NCI-H2081 (cell line): ENCODE measurements at regions not wholly inside any gene's neighbourhood (a gene's known extent, or its start where the extent isn't known, plus 50 kb on each side); places are given as distances from the start of the nearest gene placed in this dataset.

Source experiments
- DNase-seq, 2 experiments: peaks; one replicate each; lab custom pipeline; 2025; lab: John Stamatoyannopoulos, UW

- DNase-seq, result no peak
Measured at GRCh38 chr1:103248417-103249102, 140.2 kb upstream of the COL11A1 start.

DNA sequence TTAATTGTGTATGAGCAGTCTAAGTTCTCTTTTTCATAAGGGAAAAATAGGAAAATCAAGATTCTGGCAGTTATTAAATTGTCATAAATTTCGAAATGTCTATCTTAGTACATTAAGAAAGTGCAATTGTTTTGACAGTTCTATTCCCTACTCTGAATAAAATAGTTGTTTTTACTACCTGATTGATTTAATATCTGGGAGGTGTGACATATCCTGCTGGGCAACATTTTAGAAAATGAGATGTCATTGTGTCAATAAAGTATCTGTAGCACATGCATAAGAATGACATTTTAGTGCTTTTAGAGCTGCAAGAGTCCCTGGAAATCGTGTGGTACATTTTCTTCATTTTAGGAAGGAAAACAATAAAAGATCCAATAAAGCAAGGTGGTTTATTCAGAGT is 139.2 kb upstream of the COL11A1 start:
- DNase-seq, result no peak

DNA sequence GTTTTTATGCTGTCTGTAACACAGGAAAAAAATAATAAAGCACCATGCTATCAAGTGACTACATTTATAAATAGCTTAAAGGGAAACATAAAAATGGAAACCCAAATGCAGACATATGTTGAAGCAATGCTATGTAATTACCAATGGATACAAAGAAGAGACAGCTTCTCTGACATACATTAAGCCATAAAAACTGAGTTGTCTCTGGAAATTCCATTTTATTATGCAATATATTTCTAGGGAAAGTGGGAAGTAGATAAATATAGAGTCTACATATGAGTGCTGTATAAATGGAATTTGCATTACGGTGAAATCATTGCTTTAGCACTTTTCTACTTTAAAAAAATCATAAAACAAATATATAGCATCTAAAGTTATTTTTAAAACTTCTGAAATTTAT is 135.2 kb upstream of the COL11A1 start:
- DNase-seq, result no peak

- DNase-seq, result no peak
Measured at GRCh38 chr1:103239034-103239433, 130.7 kb upstream of the COL11A1 start.

DNA sequence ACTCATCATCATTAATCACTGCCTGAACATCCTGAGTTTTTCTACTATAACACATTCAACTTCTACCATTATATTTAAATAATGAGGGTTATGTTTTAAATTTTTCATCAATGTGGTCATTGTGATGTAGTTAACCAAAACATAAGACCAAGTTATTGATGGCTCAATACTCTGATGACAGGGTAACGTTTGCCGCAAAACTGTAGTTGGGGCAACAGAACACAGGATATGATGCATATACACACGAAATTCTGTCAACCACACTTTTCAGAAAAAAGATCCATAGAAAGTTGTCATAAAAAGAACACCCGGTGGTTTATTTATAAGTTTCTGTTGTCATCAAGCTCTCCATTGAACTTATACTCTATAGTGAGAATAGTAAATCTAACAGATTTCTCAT is 121.7 kb upstream of the COL11A1 start:
- no peak for DNase-seq

DNA sequence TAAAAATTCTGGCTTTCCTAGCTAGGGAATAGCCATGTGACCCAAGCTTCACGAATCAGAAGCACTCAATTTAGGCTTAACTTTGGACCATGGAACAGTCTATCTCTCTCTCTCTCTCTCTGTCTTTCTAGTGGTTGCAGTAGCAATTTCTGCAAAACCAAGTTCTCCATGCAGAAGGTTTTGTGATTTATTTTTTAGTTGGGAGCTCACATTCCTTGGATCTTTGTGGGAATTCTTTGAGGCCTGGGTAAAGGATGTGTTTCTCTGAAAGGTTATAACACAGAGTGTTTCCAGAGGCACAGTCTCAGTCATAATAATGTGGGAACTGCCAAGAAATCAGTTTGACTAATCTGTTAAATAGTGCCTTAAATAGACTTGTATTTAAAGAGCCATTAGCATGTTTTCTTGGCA is 112.3 kb upstream of the COL11A1 start:
- DNase-seq, result no peak

GRCh38 chr1:103218821-103219220 is 110.5 kb upstream of the COL11A1 start:
- no peak for DNase-seq

DNA sequence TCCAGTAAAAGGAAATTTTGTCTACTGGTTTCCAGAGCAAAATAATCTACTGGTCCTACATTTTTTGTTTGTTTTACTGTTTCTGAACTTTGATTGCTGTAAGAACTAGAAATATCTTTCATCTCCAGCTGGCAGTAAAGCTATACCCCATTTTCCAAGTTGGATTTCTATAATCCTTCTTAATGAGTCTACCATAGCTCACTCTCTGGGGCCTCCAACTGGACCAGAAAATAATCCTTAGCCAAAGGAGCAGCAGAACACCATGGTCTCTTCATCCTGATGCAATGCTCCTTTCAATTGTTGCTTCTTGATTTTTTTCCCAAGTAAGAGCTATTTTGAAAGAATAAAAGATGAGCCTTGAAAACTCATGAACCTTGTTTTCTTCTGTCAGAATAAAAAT is 110.0 kb upstream of the COL11A1 start:
- DNase-seq, result no peak

GRCh38 chr1:103211073-103211472 is 102.8 kb upstream of the COL11A1 start:
- no peak for DNase-seq

GRCh38 chr1:103208844-103209243 is 100.5 kb upstream of the COL11A1 start:
- DNase-seq, result no peak

GRCh38 chr1:103199001-103199400 is 90.7 kb upstream of the COL11A1 start:
- no peak for DNase-seq

DNA sequence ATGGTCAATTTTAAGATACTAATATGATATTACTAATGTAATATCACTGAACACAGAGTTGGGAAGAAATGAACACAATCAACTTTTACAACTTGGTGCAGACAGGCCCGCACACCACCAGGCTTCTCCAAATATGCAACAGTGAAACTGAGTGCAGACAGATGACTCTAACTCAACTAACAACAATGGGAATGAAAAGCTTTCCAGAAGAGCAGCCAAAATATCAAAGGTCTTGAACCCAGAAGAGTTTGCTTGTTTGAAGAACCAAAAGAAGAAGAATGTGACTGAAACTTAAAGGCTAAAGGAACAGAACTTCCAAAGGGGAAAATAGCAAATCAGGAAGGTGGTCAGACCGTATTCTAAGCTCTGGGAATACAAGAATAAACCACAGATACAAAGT is 89.8 kb upstream of the COL11A1 start:
- no peak for DNase-seq

DNA sequence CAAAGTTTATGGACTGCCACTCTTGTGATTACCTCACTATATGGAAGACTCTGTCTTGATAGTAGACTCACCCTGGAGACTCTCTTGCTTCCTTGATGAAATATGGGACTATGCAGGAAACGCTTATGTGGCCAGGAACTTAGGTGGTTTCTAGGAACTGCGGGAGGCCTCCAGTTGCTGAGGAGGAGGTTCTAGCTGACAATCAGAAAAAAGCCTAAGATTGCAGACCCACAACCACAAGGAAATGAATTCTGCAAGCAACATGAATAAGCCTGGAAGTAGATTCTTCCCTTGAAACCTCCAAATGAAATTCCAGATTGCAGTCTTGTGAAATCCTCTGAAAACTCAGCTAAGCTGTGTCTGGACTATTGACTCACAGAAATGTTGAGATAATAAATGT is 88.9 kb upstream of the COL11A1 start:
- DNase-seq, result no peak

DNA sequence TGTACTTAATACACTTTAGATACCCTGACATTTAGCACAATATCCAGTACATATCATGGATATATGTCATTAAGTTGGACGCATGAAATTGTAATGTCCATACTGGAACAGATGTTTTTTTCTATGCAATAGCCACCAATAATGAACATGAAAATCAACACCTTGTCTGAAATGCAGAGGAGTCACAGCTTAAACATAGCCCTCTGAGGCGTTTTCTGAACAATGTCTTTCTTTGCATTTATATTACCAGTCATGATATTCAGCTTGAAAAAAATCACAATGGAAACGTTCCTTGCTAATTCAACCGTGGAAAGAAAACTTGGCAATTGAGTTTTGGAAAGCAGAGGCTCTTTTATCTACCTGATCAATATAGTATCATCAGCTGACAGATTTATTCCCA is 86.7 kb upstream of the COL11A1 start:
- no peak for DNase-seq

DNA sequence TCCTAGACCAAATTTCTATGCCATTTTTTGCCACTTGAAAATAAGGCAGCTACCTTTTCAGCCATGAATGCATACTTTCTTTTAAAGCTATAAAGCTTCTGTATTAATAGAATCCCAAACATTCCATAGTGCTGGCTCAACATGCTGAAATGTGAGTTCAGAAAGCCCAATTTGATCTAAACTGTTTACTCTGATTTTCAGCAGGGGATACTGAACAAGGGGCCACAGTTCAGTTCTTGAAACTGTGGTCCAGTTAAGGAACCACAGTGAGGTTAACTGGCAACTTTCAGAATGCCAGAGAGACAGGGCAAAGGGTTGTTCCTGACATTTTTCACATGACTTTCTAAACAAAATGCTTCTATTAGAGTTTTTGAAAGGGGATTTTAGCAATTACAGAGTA is 85.7 kb upstream of the COL11A1 start:
- no peak for DNase-seq

- no peak for DNase-seq
Measured at GRCh38 chr1:103191327-103191726, 83.0 kb upstream of the COL11A1 start.

DNA sequence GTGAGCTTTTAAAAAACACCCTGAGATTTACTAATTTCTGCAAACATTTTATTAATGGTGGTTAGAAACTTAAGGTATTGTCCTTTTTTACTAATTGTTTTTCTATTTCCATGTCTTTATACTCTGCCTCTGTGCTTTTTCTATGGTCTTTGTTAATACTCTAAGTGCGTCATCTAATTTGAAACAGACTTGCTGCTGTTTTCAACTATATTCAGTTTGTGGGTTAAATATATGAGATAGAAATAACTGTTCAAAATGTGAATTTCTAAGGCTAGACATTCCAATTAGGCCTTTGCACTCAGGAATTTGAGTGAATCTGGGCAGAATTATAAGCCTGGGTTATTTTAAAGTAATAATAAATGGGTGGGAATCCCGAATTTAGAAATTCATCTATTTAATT is 82.4 kb upstream of the COL11A1 start:
- no peak for DNase-seq

GRCh38 chr1:103187673-103188072 is 79.4 kb upstream of the COL11A1 start:
- no peak for DNase-seq

- no peak for DNase-seq
Measured at GRCh38 chr1:103180660-103181059, 72.3 kb upstream of the COL11A1 start.

DNA sequence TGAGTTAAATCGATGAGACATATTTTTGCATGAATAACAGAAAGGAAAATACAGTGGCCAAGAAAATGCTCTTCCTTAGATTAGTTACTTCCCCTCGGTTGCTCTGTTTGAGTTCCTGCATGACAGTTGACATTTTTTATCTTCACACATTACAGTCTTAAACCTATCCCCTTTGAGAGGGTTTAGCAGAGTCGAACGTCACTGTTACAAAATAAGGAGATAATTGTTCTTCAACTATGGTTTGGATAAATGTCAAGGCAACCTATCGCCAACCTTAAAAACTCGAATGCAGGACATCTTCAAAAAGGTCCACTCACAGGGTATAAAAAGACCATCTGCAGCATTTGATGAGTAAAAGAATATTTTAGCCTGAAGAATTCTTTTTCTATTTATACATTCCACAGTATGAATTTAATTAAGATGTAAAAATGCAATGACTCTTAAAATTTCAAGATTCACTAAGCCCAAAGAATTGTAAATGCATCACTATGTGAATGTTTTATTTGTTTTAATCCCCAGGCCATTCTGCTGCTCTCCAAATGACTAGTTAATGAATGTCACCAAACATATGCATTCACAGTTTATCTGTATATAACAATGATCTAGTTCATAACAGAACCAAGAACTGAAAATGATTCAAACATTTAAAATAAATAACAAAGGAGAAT is 68.9 kb upstream of the COL11A1 start:
- DNase-seq, result no peak

DNA sequence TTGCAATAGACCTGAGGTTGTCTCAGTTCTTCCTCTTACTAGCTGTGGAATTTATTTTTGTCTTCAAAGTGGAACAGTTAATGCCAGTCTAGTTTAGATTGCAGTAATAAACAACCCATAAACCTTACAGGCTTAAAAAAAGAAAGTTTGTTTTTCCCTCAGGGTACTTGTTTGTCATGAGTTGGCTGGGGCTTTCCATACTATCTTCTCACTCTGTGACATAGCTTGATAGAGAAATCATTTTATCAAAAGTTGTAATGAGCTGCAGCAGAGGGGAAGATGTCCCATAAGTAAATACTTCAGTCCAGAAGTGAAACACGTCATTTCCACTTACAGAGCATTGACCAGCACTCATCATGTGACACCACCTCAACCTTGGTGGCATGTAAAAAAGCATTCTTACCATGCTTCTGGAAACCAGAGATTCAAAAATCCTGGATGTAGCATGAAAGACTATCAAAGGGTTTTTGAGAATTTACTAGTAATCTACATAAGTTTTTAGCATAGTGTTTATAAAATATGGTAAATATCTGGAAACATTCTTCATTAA is 62.8 kb upstream of the COL11A1 start:
- no peak for DNase-seq

DNA sequence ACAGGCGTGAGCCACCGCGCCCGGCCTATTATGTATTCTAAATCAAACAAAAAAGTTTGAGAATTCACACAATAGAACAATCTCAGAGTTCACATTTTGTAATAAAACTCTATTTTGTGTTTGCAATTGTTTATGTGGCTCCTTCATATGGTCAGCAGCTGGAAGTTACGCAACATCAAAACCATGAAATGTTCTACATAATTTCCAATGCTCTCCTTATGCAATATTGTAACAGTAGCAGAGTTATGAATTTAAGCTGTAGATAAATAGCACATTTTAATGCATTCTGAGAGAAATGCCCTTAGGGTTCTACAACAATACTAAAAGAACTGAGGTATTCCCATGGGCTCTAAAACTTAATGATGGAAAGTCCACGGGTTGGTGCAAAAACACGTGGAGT is 62.3 kb upstream of the COL11A1 start:
- DNase-seq, result no peak

- peak in 1 of 2 experiments; percentile 29 for DNase-seq
Measured at GRCh38 chr1:103162360-103162759, 54.0 kb upstream of the COL11A1 start.

DNA sequence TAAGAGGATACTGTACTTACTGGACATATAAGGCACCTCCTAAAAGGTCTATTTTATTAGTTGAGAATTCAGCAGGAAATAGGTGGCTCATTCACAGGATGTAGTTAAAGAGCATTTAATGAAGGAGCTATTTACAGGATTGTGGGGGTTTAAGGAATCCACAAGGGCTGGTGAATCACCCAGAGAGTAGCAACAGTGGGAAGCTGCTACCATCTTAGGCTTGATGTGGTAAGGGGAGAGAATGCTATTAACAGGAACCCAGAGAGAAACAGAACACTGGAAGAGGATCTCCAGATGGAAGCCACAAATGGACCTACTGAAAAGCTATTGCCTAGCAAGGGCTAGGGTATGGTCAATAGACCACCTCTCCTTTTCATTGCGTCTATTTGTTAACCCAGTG is 52.0 kb upstream of the COL11A1 start:
- DNase-seq, result no peak
